GM11168 (cell line): ENCODE measurements at regions not wholly inside any gene's neighbourhood (a gene's known extent, or its start where the extent isn't known, plus 50 kb on each side); places are given as distances from the start of the nearest gene placed in this dataset.

Experiments used
- in situ Hi-C: fragments of 300-500 bp; cut with MboI; formaldehyde crosslinking; loops from one replicate; pipeline ENCODE4 v1.12.0; 2022; ENCODE audit warnings: low sequenced_read_pairs; ENCODE audit not compliant: unreplicated experiment

DNA sequence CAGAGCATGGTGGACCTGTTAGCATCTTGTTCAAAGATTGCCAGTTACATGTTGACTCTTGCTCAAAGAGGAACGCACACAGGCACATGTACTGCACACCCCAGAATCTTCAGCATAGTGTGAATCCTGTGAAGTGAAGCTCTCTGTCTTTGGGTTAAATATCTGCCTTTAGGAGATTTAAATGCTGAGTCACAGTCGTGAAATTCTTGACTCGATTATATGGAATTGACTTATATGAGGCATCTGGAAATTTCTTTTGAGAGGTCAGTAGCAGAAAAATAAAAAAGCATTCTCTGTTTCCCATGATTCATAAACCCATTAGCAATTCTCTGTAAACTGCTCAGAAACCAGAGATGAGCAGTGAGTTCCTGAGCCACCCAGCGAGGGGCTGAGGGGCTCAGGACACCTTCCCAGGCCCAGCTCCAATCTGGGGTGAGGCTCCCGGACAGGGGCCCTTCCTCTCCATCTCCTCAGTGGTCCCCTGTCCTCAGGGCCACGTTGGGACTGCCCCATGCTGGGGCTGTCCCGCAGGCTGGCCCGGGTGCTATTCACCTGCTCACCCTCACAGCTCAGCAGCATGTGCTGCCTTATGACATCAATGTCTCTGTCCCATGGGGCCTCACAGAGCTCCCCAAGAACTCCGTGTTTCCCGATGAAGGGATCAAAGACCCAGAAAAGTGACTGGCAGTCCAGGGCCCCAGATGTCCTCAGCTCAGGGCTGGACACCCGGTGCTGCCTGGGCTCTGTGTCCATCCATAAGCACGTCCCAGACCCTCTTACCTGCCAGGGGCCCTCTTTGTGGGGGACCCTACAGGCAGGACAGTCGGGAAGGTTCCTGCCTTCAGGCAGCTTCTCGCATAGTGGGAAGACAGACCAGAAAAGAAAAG lies 50.0 kb upstream of the INSIG1 start:
- in situ Hi-C loops, result no loop called here
